Spleen (tissue), 7 donors: ENCODE measurements at regions not wholly inside any gene's neighbourhood (a gene's known extent, or its start where the extent isn't known, plus 50 kb on each side); places are given as distances from the start of the nearest gene placed in this dataset.

ENCODE experiments used
- CTCF ChIP-seq, 11 experiments: fragments of 200-600 bp in 7 of 11; fragments of 450-650 bp in 4 of 11; sonication (generic) in 4 of 11; IDR thresholded peaks in 8 of 11; conservative IDR thresholded peaks in 3 of 11; 1 replicate in 7 of 11; 2 replicates in 4 of 11; pipeline versions ENCODE4 v1.4.0 to v1.8.0; 2016 to 2021; ENCODE audit warnings: antibody characterized with exemption in 11 of 11, inconsistent platforms in 4 of 11, mild to moderate bottlenecking in 1 of 11
- POLR2A ChIP-seq, 3 donors: fragments of 450-650 bp; IDR thresholded peaks; one replicate each; pipeline ENCODE4 v1.5.1; 2017; ENCODE audit warnings: antibody characterized with exemption in 3 of 3, mild to moderate bottlenecking in 1 of 3
- donor health status: DM: no; HTN: no; CAD: no; lungs with moderate emphysema.
- donor health status: DM: no; HTN: no; CAD: no.
- donor health status: DM: no; HTN: no; CAD: no.

DNA sequence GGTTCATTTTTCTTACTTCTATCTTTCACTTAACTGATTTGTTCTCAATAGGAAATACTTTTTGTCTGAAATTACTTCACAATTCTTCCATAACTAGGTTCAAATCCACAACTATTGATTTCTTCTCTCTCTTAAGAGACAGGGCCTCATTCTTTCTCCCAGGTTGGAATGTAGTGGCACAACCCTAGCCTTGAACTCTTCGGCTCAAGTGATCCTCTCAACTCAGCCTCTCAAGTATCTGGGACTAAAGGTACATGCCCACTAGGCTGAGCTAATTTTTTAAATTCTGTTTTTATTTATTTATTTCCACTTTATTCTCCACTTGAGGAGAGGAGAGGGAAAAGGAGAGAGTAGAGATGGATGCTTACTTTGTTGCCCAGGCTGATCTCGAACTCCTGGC lies 370.4 kb upstream of the PLXNA2 start:
- TF ChIP-seq CTCF (IDR thresholded peaks at IDR 0.05 in 8 of 11, conservative IDR thresholded peaks at IDR 0.05 in 3 of 11) (no peak), POLR2A (IDR thresholded peaks at IDR 0.05) (no peak)
